Right lung (tissue), 2 donors: ENCODE measurements at regions not wholly inside any gene's neighbourhood (a gene's known extent, or its start where the extent isn't known, plus 50 kb on each side); places are given as distances from the start of the nearest gene placed in this dataset.
"Not testable (repeated sequence)": the region's sequence is repeated elsewhere in the genome, so short reads cannot be mapped to it uniquely, and the experiment has no call there.

Experiments
- DNase-seq, 2 donors: peaks; one replicate each; pipeline ENCODE4 v3.0.0-alpha.2; 2013

DNA sequence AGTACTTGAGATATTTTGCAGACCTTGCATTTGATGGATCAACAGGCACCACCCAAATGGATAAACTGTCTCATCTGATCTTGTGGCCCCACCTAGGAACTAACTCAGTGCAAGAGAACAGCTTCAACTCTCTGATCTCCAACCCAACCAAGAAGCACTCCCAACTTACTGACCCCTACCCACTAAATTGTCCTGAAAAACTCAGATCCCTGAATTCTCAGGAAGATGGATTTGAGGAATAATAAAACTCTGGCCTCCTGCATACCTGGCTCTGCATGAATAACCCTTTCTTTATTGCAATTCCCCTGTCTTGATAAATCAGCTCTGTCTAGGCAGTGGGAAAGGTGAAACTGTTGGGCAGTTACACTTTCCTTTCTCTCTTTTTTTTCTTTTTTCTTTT lies 247.9 kb downstream of the ZPLD1 start:
- no peak for DNase-seq

DNA sequence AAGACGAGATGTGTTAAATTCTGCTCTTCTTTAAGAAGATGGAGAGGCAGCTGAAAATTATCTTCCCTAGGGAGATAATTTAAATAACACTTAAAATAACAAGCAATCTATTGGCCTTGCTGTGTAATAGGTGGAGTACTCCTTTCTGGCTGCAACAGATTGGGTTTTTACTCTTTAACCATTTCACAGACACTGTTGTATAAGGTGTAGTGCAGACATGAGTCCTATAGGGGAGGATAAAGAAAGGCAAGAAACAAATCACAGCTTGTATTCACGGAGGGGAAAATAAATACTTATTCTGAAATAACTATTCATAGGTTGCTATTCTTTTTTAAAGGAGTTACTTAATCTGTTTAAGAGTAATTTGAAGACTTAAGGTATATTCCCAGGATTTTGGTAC lies 252.0 kb downstream of the ZPLD1 start:
- DNase-seq, result no peak

DNA sequence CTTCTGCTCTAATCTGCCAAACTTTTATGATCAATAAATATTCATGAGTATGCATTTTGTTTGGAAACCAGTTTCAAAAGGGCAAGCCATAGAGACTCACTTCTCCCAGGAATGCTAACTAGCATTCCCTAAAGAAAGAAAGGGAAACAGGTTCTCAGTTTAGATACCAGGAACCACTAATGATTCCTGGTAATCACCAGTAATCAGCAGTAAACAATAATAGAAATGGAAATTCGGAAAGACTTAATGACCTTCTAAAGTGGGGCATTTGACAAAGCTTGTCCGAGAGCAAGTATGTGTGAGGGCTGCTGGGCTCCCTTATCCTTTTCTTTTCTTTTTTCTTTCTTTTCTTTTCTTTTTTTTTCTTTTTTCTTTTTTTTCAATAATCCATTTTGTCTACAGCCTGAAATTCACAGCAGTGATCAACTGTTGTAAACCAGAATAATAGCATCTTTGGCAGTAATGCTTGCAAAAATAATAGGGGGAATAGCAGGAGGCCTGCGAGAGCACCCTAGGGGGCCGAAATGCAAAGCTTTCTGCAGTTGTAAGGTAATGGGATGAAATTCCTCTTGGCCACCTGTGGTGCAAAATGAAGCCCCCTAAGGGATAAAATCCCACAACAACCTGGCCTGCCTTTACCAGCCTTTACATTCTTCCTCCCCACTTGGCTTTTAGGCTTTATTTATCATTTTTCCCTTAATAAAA lies 253.2 kb downstream of the ZPLD1 start:
- no peak for DNase-seq

DNA sequence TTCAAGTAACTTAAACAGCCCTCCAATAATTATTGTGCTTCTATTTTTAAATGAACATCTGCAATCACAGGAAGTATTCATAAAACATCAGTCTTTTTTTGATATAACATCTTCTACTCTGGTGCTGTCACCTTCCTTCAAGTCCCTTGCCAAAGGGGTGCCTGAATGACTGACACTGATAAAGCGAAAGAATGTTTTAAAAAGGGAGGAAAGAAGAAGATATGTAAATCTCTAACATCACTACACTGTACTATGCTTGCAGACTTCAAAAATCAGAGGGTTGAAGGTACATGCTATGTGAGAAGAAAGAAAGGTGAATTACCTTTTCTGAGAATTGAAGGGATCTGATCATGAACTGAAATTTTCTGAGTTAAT lies 253.7 kb downstream of the ZPLD1 start:
- DNase-seq, result no peak

DNA sequence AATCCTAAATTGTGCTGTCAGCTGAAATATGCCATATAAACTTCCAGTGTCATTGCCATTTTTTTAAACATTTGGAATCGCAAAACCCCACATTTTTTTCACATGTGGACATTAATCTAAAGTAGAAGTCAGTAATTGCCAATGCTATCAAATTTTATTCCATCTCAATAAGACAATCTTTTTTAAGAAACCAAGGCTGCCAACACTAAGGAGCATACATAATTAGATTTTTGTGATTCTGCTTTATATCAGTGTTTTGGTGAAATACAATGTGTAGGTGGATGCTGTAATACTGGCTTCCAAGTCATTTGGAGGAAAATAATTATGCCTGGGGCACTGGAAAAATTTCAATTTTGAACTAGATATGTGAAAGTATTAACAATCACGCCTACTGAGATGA lies 256.7 kb downstream of the ZPLD1 start:
- DNase-seq, result no peak

DNA sequence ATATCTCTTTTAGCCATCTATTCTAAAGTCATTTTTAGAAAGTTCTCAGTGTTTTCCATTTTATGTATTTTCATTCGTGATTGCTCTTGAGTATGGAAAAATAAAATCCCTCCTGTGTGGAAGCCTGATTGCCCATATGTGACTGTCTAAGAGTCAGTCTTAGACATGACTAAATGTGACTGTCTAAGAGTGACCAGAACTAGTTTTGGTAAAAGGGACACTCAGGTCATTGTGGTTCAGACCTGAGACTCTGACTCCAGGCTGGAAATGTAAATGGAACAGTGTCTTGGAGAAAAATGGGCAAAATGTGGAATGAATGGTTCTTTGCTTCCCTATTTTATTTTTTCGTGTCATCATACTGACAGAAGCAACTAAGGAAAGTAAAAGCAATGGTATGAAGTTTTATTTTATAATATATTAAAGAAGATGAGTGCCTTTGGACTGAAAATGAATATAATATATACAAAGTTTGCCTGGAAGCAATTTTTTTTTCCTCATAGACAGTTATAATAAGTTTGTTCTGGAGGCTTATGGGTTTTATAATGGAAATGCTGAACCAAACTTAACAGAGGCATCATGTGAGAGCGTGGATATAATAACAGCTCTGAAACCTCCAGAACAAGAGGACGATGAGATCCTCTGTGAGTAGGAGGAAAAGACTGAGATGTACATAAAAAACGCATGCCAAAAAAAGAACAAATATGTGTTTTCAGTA lies 264.4 kb downstream of the ZPLD1 start:
- DNase-seq, result no peak

DNA sequence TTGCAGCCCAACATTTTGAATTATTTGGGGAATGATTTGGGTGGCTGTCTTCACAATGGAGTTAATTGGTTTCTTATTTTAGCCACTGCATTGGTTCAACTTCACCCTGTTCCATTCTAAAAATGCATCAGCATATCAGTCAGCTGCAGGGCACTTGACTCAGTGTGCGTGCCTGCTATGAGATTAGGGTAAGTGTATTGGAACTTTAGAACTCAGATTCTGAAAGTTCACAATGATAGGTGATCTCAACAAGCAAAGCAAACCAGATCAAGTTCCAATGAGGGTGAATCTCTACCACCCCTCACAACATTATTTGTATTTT lies 265.0 kb downstream of the ZPLD1 start:
- no peak for DNase-seq

DNA sequence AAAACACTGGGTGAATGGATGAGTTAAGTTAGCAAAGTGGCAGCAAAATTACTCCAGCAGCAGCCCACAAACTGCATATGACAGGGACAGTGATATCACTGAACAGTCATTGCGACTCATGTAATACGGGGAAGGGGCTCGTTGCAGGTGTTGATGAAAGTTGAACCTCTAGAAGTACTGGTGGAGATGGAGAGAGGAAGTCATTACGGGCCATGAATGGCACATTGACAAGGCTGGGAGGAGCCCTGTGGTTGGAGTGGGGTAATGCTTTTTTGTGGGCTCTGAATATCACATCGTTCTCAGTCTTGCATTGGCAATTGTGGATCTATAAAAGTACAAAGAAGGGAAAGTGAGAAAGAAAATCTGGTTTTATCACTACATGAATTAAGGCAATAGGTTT lies 278.1 kb downstream of the ZPLD1 start:
- no peak for DNase-seq

DNA sequence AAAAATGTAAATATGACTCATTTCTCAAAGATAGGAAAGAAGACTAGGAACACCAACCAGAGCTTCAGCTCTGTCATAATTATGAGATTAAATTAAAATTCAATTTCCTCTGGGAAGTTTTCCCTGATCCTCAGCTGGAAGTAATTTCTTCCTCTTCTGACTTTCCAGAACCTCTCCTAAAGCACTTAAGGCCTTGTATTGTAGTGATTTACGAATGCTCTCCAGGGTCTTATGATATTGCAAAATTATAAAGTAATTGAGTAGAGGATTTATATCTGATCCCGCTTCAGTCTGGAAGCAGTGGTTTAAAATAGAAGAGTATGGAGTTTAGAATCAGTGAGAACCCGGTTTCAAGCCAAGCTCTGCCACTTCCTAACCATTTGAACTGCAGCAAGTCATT lies 279.8 kb downstream of the ZPLD1 start:
- DNase-seq, result peak in 1 of 2 donors; percentile 18

DNA sequence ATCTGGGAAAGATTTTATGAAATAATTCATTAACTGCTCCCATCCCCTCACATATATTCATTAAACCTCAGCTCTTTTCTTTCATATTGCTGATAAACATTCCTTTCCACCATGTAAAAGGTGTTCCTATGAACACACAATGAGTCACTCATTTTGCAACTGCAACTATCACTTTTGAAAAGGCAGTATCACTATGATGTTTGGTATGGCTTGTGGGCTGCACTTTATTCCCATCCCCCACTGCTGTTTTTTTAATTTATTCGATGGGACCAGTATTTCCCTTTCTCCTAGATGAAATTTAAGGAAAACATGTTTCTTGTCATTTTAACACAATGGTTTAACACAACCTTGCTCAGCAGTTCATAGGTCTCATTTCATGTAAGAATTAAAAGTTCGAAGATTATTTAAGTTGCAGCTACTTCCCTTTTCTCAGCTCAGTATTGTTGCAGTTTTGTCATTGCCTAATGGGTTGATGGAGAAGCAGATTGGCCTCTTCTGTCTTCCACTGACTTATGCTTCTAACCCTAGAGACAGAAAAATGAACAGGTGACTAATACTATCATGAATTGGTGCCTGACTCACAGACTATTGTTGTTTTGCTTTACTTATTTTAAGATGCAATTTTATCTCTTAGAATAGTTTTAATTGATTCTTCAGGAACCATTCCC lies 280.3 kb downstream of the ZPLD1 start:
- DNase-seq, result no peak

DNA sequence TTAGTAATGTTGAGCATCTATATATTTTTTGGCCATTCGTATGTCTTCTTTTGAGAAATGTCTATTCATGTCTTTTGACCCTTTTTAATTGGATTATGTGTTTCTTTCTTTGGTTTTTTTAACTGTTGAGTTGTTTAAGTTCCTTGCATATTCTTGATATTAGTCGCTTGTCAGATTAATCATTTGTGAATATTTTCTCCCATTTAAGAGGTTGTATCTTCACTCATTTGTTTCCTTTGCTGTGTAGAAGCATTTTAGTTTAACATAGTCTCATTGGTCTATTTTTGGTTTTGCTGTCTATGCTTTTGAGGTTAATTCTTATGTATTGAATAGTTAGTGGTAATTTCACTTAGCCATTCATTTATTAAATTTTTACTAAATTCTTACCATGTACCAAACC lies 283.8 kb downstream of the ZPLD1 start:
- DNase-seq, result no peak

DNA sequence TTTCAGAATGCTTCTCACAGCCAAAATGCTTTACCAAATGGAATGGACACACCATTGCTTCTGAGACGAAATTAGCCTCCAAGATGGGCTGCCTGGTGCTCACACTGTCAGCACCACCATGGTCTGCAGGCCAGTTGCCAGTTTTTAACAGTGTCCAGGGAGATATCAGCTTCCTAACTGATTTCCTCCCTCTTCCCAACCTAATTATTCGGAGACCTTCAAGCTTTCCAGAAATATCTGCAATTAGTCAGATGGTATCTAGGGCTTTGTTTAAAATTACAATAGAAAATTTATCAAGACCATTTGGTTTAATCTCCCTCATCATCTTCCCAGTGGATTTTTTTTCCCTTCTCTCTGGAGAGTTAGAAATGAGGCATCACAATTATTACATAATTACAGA lies 287.5 kb downstream of the ZPLD1 start:
- DNase-seq, result no peak

DNA sequence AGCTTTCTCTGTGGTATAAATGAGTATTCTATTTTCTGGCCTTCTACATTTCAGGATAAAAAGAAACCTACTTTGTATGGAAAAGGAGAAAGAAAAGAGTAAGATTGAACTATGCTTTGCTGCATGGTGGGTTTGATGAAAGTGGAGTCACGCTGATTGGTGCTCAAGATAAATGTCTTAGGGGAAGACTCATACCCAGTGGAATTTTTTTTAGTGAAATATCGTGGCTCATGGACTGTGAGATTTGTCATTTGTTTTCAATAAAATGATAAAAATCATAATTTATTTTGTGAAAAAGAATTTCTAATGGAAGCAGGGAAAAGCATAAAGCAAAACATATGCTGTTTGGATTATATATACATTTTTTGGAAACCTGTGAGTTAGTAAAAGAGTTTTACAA lies 292.5 kb downstream of the ZPLD1 start:
- DNase-seq, result no peak

DNA sequence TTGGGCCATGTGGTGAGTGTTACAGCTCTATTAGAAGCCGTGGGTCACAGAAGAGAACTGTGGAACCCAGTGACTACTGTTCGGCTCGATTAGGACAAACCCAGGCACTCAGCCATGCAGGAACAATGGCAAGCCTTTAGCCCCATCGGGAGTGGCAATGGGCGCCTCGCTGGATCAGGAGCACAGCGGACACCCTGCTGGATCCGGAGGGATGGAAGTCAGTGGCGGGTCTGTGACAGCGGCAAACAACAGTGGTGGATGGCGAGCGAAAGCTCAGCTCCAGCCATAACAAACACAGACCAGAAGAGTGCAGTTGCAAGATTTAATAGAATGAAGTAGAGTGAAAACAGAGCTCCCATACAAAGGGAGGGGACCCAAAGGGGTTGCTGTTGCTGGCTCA lies 297.8 kb downstream of the ZPLD1 start:
- not testable (repeated sequence) for DNase-seq

DNA sequence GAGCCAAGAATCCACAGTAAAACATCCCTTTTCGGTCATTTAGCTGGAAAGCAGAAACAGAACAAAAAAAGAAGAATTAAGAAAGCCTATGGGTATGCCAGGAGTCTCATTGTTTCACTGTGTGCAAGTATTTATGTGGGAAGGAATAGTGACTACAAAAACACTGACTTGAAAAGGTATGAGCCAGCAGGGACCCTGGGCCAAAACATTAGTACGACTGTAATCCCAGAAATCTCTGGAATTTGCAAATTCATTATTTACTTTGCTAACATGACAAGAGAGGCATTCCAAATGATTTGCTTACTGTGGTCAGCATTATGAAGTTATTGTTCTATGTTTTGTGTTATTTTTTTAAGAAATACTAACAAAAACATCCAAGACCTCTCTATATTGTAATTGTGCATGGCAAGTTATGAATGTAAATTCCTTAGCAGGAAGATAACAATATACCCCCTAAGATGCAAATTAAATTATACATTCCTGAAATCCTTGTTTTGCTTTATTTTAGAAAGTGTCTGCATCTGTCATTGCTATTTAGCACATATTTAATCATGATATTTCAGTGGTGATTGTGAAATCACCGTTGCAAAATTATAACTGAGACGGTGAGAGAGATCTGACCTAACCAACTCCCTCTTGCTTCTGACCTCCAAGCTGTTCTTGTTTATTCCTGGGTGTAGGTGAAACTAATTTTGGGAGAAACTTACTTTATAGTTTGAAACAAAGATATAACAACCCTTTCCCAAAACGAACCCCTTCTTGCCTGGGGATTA lies 299.2 kb downstream of the ZPLD1 start:
- DNase-seq, result peak; percentile 13 to 17

DNA sequence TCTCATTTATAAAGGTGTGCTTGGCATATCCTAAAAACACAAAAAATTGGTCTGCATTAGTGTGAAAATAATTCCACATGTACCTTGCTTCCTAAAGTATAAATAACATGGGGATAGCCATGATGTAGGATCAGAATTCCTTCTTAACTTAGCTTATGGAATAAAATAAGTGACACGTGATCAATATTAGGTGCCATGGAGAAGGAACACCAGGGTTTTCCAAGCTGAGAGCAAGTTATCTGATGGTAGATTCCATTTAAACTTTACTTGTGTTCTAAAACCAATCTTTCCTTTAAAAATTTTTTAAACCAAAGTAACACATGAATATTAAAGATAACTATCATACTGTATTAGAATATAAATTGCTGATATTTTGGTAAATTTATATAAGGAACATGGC lies 300.5 kb downstream of the ZPLD1 start:
- DNase-seq, result no peak

DNA sequence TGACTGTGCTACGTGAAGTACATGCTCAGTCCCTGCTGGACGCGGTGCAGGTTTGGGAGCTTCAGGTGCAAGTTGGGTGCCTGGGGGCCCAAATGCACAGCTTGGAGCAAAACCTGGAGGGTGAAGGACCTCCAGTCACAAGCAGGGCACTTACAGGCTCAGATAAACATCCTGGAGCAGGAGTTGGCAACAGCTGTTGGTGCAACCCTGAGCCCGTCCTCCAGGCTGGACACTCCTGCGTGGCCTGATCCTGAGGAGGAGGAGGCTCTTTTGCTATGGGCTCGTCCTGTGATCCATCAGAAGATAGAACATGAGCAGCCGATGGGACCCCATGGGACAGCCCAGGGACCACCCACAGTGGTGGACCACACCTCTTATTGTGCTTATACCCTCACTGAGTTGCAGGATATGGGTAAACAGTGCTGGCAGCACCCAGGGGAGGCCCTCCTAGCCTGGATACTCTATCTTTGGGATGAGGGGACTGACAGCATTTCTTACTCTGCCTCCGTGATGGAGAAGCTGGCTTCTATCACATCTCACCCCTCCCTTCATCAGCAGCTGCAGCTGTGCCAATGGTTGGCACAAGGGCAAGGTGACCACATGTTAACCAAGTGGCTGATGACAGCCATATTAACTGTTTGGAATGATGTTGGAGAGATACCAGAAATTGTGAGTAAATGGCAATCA lies 301.6 kb downstream of the ZPLD1 start:
- DNase-seq, result no peak

DNA sequence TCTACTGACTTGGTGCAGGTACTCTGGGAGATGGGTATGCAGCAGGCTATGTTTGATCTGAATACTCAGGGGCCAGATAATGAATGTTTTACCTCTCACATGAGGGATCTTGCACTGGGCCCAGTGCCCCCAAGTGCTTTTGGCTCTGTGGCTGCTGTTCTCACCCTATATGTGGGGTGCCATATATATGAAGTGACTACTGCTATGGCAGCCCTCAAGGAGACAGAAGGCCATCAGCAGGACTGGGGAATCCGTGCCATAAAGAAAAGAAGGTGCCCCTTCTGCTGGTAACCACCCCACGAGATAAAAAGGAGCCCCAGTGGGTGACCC lies 302.1 kb downstream of the ZPLD1 start:
- DNase-seq, result no peak

DNA sequence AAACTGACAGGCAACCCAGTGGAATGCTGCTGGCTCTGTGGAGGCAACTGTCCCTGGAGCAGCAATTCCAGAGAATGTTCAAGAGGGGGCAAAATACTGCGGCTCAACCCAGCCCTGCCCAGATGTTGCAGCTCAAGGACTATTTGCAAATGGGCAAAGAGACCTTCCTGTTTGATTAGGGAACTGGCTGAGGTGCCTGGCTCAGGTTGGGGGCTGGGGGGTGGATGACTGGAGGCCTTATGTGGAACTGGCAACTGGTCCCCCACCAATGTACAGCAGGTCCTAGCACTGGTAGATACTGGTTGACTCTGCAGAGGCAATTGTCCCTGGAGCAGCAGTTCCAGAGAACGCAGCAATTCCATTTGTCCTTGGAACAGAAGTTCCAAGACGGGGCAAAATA lies 302.5 kb downstream of the ZPLD1 start:
- no peak for DNase-seq

DNA sequence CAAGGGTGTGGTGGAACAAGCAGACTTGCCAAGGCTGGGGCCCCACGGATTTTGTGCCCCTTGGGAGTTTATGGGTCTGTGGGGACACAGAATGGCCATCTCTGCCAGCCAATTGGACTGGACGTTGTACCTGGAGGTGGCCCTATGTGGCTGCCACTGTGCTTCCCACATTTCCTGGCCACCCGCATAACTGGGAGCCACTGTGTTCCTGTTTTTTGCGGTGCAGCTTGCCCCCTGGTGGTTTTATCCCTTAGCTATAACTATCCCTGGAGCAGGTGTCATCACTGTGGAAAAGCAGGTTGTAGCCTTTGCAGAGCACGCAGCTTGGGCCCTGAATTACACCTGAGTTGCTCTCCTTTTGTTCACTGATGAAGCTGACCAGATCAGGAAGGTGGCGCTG lies 306.3 kb downstream of the ZPLD1 start:
- no peak for DNase-seq

DNA sequence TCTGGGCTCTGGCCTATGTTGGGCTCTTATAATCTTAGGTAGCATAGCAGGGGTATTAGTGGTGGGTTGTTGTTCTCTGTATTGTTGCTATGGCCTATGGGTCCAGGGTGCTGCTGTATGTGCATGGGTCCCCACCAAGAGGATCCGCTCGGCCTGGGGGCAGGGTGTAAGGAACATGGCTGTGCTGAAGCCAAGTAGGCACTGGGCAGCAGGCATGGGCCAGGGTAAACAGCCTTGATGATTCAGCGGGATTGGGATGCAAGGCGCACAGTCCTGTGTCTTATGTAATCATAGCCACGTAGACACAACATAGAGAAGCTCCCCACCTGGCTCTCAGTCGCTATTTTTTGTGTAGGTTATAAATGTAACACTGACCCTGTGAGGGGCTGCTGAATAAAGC lies 306.9 kb downstream of the ZPLD1 start:
- DNase-seq, result no peak

DNA sequence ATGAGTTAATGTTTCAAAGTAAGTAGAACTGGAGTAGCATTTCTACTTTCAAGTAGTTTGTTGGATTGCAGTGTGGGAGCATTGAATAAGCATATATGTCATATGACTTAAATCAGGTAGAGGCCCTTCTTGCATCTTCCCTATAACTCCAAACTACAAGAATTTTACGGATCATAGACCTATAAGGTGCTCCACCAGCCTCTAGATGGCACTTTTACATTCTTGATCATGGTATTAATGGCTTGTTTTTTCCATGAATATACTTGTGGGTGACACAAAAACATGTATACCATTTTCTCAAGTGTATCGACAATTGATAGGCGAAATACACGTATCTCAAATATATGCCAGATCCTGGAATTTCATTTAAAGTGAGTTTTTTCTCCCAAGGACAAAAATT lies 311.1 kb downstream of the ZPLD1 start:
- DNase-seq, result no peak
